CD14-positive monocyte (primary cell): ENCODE measurements at regions not wholly inside any gene's neighbourhood (a gene's known extent, or its start where the extent isn't known, plus 50 kb on each side); places are given as distances from the start of the nearest gene placed in this dataset.

ENCODE experiments used
- DNase-seq, 3 donors: peaks; one replicate each; pipeline ENCODE4 v3.0.0-alpha.2; 2011 to 2022
- H2AFZ ChIP-seq: 2 replicates; pipeline ENCODE4 v1.6.0; 2012; ENCODE audit warnings: mild to moderate bottlenecking, low read depth, low read length, inconsistent platforms; ENCODE audit not compliant: insufficient read depth, poor library complexity, severe bottlenecking
- H3K27ac ChIP-seq, 2 donors: 1 replicate in 1 of 2; 2 replicates in 1 of 2; pipeline ENCODE4 v1.5.1; 2012 to 2013; ENCODE audit warnings: low read length in 2 of 2, control low read depth in 1 of 2, inconsistent platforms in 1 of 2, low read depth in 1 of 2, mild to moderate bottlenecking in 1 of 2
- H3K27me3 ChIP-seq, 2 donors: one replicate each; pipeline versions ENCODE4 v1.6.0 to v1.6.1; 2011 to 2013; ENCODE audit warnings: low read length in 2 of 2; ENCODE audit not compliant: control insufficient read depth in 2 of 2, insufficient read depth in 2 of 2
- H3K36me3 ChIP-seq, 2 donors: replicated peaks in 1 of 2; 1 replicate in 1 of 2; 2 replicates in 1 of 2; pipeline versions ENCODE4 v1.5.1 to v1.6.1; 2012 to 2013; ENCODE audit warnings: low read length in 2 of 2, control low read depth in 1 of 2, inconsistent platforms in 1 of 2, mild to moderate bottlenecking in 1 of 2; ENCODE audit not compliant: insufficient read depth in 2 of 2, control insufficient read depth in 1 of 2
- H3K4me1 ChIP-seq, 2 donors: 1 replicate in 1 of 2; 2 replicates in 1 of 2; pipeline versions ENCODE4 v1.5.1 to v1.6.1; 2012 to 2013; ENCODE audit warnings: low read length in 2 of 2, control low read depth in 1 of 2, inconsistent platforms in 1 of 2, mild to moderate bottlenecking in 1 of 2, moderate library complexity in 1 of 2; ENCODE audit not compliant: insufficient read depth in 2 of 2, control insufficient read depth in 1 of 2
- H3K4me2 ChIP-seq: replicated peaks from 2 replicates; pipeline ENCODE3; 2012; ENCODE audit warnings: low read length, moderate library complexity, mild to moderate bottlenecking; ENCODE audit not compliant: poor library complexity, severe bottlenecking; ENCODE audit errors: extremely low read depth
- H3K4me3 ChIP-seq, 3 experiments: fragments of 200-600 bp in 1 of 3; sonication (generic) in 1 of 3; replicated peaks in 1 of 3; 1 replicate in 2 of 3; 2 replicates in 1 of 3; pipeline ENCODE4 v1.5.1; 2011 to 2013; ENCODE audit warnings: low read length in 3 of 3, mild to moderate bottlenecking in 3 of 3, control low read depth in 2 of 3, low read depth in 2 of 3, inconsistent platforms in 1 of 3, moderate library complexity in 1 of 3
- H3K79me2 ChIP-seq: 2 replicates; pipeline ENCODE4 v1.6.0; 2012; ENCODE audit warnings: mild to moderate bottlenecking, control low read depth, inconsistent platforms, low read length, moderate library complexity; ENCODE audit not compliant: insufficient read depth
- H3K9ac ChIP-seq: 2 replicates; pipeline ENCODE4 v1.6.0; 2017; ENCODE audit warnings: low read length, mild to moderate bottlenecking; ENCODE audit not compliant: insufficient read depth, poor library complexity, severe bottlenecking
- H3K9me3 ChIP-seq, 2 donors: replicated peaks in 1 of 2; 1 replicate in 1 of 2; 2 replicates in 1 of 2; pipeline versions ENCODE4 v1.5.1 to v1.6.1; 2012 to 2013; ENCODE audit warnings: low read length in 2 of 2, control low read depth in 1 of 2; ENCODE audit not compliant: control insufficient read depth in 1 of 2, insufficient read depth in 1 of 2
- H4K20me1 ChIP-seq: 2 replicates; pipeline ENCODE4 v1.6.0; 2012; ENCODE audit warnings: mild to moderate bottlenecking, low read length, control low read depth, moderate library complexity; ENCODE audit not compliant: insufficient read depth
- H3K27ac Mint-ChIP-seq, 7 donors: one replicate each; pipeline ENCODE4 v1.8.0; 2020; ENCODE audit warnings: mild to moderate bottlenecking in 7 of 7, mixed read lengths in 7 of 7, moderate library complexity in 6 of 7, inconsistent platforms in 2 of 7
- H3K27me3 Mint-ChIP-seq, 3 donors: one replicate each; pipeline ENCODE4 v1.8.0; 2021 to 2022; ENCODE audit warnings: low read depth in 3 of 3, mild to moderate bottlenecking in 3 of 3, mixed read lengths in 3 of 3, moderate library complexity in 3 of 3, inconsistent platforms in 1 of 3
- H3K36me3 Mint-ChIP-seq, 2 donors: one replicate each; pipeline ENCODE4 v1.8.0; 2020; ENCODE audit warnings: mixed read lengths in 2 of 2, inconsistent platforms in 1 of 2, mild to moderate bottlenecking in 1 of 2
- H3K4me1 Mint-ChIP-seq: one replicate; pipeline ENCODE4 v1.8.0; 2020; ENCODE audit warnings: mild to moderate bottlenecking, mixed read lengths
- H3K4me3 Mint-ChIP-seq, 2 donors: one replicate each; pipeline ENCODE4 v1.8.0; 2020; ENCODE audit warnings: mild to moderate bottlenecking in 2 of 2, mixed read lengths in 2 of 2, moderate library complexity in 1 of 2
- H3K9me3 Mint-ChIP-seq, 7 donors: one replicate each; pipeline ENCODE4 v1.8.0; 2020 to 2022; ENCODE audit warnings: mixed read lengths in 7 of 7, mild to moderate bottlenecking in 6 of 7, moderate library complexity in 6 of 7, inconsistent platforms in 2 of 7
- CTCF ChIP-seq: fragments of 200-600 bp; IDR thresholded peaks from one replicate; pipeline ENCODE4 v1.8.0; 2022; ENCODE audit warnings: antibody characterized with exemption, mild to moderate bottlenecking
- WGBS: methylation state at CpG from one replicate; pipeline ENCODE4 v1.1.5; 2013; ENCODE audit warnings: missing lambda C conversion rate; ENCODE audit not compliant: insufficient coverage; 5-methylcytosine and 5-hydroxymethylcytosine counted together
- intact Hi-C, 2 donors: fragments of 100-400 bp; cut with micrococcal nuclease; formaldehyde crosslinking; loops; one replicate each; pipeline versions ENCODE4 v1.15.0 to v1.15.1; 2023

GRCh38 chr3:148315756-148316155 is 381.9 kb upstream of the AGTR1 start:
- Histone ChIP-seq H4K20me1 (no peaks in the 10 kb centered on the region), H3K9ac (no peak overlapping the region), H3K4me2 (no peak overlapping the region), H3K36me3 (no peaks in the 10 kb centered on the region), H3K4me3 (no peak overlapping the region), H3K27me3 (peaks cover 0 to 2% of the 10 kb centered on the region in 2 donors), H3K79me2 (no peaks in the 10 kb centered on the region), H3K4me1 (peaks cover 7% of the 10 kb centered on the region in 2 donors), H3K9me3 (no peaks in the 10 kb centered on the region), H2AFZ (no peak overlapping the region), H3K27ac (no peak overlapping the region)
- TF ChIP-seq CTCF: no peak
- Mint-ChIP-seq H3K27ac (no peak overlapping the region), H3K4me3 (no peak overlapping the region), H3K4me1 (peaks cover 12% of the 10 kb centered on the region), H3K36me3 (no peaks in the 10 kb centered on the region), H3K27me3 (peaks cover 0 to 2% (median 0%) of the 10 kb centered on the region in 3 donors), H3K9me3 (peaks cover 0 to 5% (median 2%) of the 10 kb centered on the region in 7 donors)
- DNase-seq: no peak
- intact Hi-C loops: no loop called here
- WGBS: no CpG with 5 or more reads among the region's 3 CpGs

GRCh38 chr3:148318240-148318639 is 379.5 kb upstream of the AGTR1 start:
- H3K27me3 Mint-ChIP-seq: peaks cover 1 to 5% (median 2%) of the 10 kb centered on the region in 3 donors
- no peak for DNase-seq
- no peak overlapping the region for H3K4me2 ChIP-seq

More at GRCh38 chr3:148318240-148318639, 379.5 kb upstream of the AGTR1 start:
- Mint-ChIP-seq H3K4me1 (peaks cover 12% of the 10 kb centered on the region), H3K27ac (no peak overlapping the region), H3K36me3 (no peaks in the 10 kb centered on the region), H3K9me3 (peaks cover 0 to 5% (median 2%) of the 10 kb centered on the region in 7 donors), H3K4me3 (no peak overlapping the region)
- TF ChIP-seq CTCF: no peak
- Histone ChIP-seq H3K4me1 (peaks cover 7% of the 10 kb centered on the region in 2 donors), H4K20me1 (no peaks in the 10 kb centered on the region), H3K27me3 (peaks cover 1% of the 10 kb centered on the region in 2 donors), H2AFZ (no peak overlapping the region), H3K79me2 (no peaks in the 10 kb centered on the region), H3K9me3 (no peaks in the 10 kb centered on the region), H3K9ac (no peak overlapping the region), H3K27ac (no peak overlapping the region), H3K36me3 (no peaks in the 10 kb centered on the region), H3K4me3 (no peak overlapping the region)
- intact Hi-C loops: no loop called here
- WGBS: no CpG with 5 or more reads among the region's 3 CpGs
